B cell (primary cell): ENCODE measurements at regions not wholly inside any gene's neighbourhood (a gene's known extent, or its start where the extent isn't known, plus 50 kb on each side); places are given as distances from the start of the nearest gene placed in this dataset.

Source experiments
- CTCF ChIP-seq: fragments of 200-600 bp; IDR thresholded peaks from one replicate; pipeline ENCODE4 v1.8.0; 2022; ENCODE audit warnings: antibody characterized with exemption, mild to moderate bottlenecking
- EZH2 ChIP-seq: IDR thresholded peaks from 2 replicates; pipeline ENCODE4 v1.6.1; 2012; ENCODE audit warnings: borderline replicate concordance, low read depth, mild to moderate bottlenecking, moderate library complexity, low read length; ENCODE audit not compliant: insufficient read depth, poor library complexity, severe bottlenecking

GRCh38 chrX:5730556-5730955 lies 498.1 kb downstream of the NLGN4X start:
- TF ChIP-seq EZH2 (no peak), CTCF (no peak)
